ENCODE measurements at regions not wholly inside any gene's neighbourhood (a gene's known extent, or its start where the extent isn't known, plus 50 kb on each side); places are given as distances from the start of the nearest gene placed in this dataset.
"Not testable (repeated sequence)": the region's sequence is repeated elsewhere in the genome, so short reads cannot be mapped to it uniquely, and the experiment has no call there.

- DNase-seq (ENCODE audit: low spot score): not testable (repeated sequence)
These were observed 1399.9 kb upstream of the PCDH10 start for GRCh38 chr4:131749224-131749623.

DNA sequence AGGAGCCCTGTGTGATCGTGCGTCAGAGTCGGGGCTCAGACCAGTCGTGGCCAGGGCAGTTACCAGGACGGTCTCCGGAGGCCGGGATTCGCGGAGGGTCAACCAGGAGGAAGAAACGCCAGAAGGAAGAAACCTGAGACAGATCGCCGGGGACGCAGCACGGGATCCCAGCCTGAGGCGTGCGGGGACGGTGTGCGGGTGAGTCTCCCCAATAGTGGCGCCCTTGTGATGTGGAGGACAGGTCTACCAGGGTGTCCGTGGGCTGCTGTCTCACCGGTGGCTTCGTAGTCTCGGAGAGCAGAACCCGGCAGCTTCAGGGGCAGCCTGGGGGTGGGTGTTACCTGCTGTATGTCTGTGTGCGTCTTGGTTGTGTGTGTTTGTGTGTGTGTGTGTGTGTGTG is 1399.1 kb upstream of the PCDH10 start:
- not testable (repeated sequence) for DNase-seq (ENCODE audit: low spot score)

DNA sequence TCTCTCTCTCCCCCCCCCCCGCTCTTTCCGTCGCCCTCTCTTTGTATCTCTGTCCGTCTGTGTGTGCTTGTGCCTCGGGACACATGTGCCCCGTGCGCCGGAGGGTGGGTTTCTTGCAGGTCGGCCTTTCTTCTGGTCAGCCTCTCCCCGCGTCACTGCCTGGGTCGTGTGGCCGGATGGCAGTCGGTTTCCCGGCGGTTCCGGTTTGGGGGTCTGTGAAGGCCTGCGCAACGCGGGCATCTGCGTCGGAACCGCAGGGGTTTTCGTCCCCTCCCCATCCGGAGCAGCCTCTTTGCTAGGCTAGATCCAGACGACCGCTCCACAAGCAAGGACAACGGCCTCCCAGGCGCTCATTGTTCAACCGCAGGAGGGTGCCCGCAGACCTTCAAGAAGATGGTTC is 1398.6 kb upstream of the PCDH10 start:
- not testable (repeated sequence) for DNase-seq (ENCODE audit: low spot score)

DNA sequence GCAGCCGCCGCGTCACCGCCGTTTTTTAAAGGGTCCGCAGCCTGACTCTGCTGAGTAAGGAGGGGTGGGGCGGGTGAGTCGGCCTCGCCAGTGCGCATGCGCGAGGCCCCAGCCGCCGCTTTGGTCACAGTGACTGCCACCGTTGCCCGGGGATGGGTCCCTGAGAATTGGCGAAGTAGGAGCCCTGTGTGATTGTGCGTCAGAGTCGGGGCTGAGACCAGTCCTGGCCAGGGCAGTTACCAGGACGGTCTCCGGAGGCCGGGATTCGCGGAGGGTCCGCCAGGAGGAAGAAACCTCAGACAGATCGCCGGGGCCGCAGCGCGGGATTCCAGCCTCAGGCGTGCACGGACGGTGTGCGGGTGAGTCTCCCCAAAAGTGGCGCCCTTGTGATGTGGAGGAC is 1386.9 kb upstream of the PCDH10 start:
- DNase-seq (ENCODE audit: low spot score): not testable (repeated sequence)

GRCh38 chr4:131764730-131765129 is 1384.4 kb upstream of the PCDH10 start:
- no peak for DNase-seq (ENCODE audit: low spot score)

GRCh38 chr4:131774382-131774781 is 1374.7 kb upstream of the PCDH10 start:
- peak; percentile 72 for DNase-seq (ENCODE audit: low spot score)

- not testable (repeated sequence) for DNase-seq (ENCODE audit: low spot score)
These were observed 1338.5 kb upstream of the PCDH10 start for GRCh38 chr4:131810565-131810964.
